Mesendoderm (in vitro differentiated cells): ENCODE measurements at regions not wholly inside any gene's neighbourhood (a gene's known extent, or its start where the extent isn't known, plus 50 kb on each side); places are given as distances from the start of the nearest gene placed in this dataset.
"Not testable (repeated sequence)": the region's sequence is repeated elsewhere in the genome, so short reads cannot be mapped to it uniquely, and the experiment has no call there.

Experiments used
- DNase-seq: peaks from one replicate; pipeline ENCODE4 v3.0.0; 2013
- H2AK5ac ChIP-seq: 2 replicates; pipeline ENCODE4 v1.6.1; 2013; ENCODE audit warnings: low read length, inconsistent platforms
- H2BK120ac ChIP-seq: 2 replicates; pipeline ENCODE4 v1.6.1; 2013; ENCODE audit warnings: low read depth, mild to moderate bottlenecking, low read length, moderate library complexity, mixed read lengths
- H2BK15ac ChIP-seq: replicated peaks from 2 replicates; pipeline ENCODE4 v1.6.1; 2013; ENCODE audit warnings: low read depth, mild to moderate bottlenecking, moderate library complexity
- H2BK5ac ChIP-seq: 2 replicates; pipeline ENCODE4 v1.6.1; 2013; ENCODE audit warnings: low read length, inconsistent platforms
- H3K18ac ChIP-seq: 2 replicates; pipeline ENCODE4 v1.6.1; 2013; ENCODE audit warnings: mild to moderate bottlenecking, low read length, mixed read lengths
- H3K23ac ChIP-seq: one replicate; pipeline ENCODE4 v1.6.1; 2013; ENCODE audit warnings: low read length
- H3K27ac ChIP-seq: 2 replicates; pipeline ENCODE4 v1.5.1; 2013; ENCODE audit warnings: low read depth, mild to moderate bottlenecking, inconsistent platforms, low read length, moderate library complexity
- H3K27me3 ChIP-seq: 2 replicates; pipeline ENCODE4 v1.6.1; 2013; ENCODE audit warnings: low read length, control low read depth, mild to moderate bottlenecking, inconsistent platforms; ENCODE audit not compliant: insufficient read depth, poor library complexity
- H3K36me3 ChIP-seq: 2 replicates; pipeline ENCODE4 v1.6.1; 2013; ENCODE audit warnings: low read length, inconsistent platforms; ENCODE audit not compliant: control insufficient read depth, insufficient read depth
- H3K4ac ChIP-seq: one replicate; pipeline ENCODE4 v1.6.1; 2013; ENCODE audit warnings: low read depth, mild to moderate bottlenecking, low read length, moderate library complexity
- H3K4me1 ChIP-seq: 2 replicates; pipeline ENCODE4 v1.6.1; 2013; ENCODE audit warnings: low read depth, low read length, inconsistent platforms; ENCODE audit not compliant: control insufficient read depth
- H3K4me2 ChIP-seq: 2 replicates; pipeline ENCODE4 v1.6.1; 2013; ENCODE audit warnings: low read length
- H3K4me3 ChIP-seq: 2 replicates; pipeline ENCODE4 v1.5.1; 2013; ENCODE audit warnings: mild to moderate bottlenecking, low read length
- H3K56ac ChIP-seq: one replicate; pipeline ENCODE4 v1.6.1; 2013; ENCODE audit warnings: low read length
- H3K79me1 ChIP-seq: 2 replicates; pipeline ENCODE4 v1.6.1; 2013; ENCODE audit warnings: low read length, inconsistent platforms
- H3K79me2 ChIP-seq: 2 replicates; pipeline ENCODE4 v1.6.1; 2013; ENCODE audit warnings: mild to moderate bottlenecking, low read length; ENCODE audit not compliant: control insufficient read depth, insufficient read depth
- H3K9ac ChIP-seq: 2 replicates; pipeline ENCODE4 v1.6.1; 2013; ENCODE audit warnings: low read length, inconsistent platforms
- H4K5ac ChIP-seq: one replicate; pipeline ENCODE4 v1.6.1; 2013; ENCODE audit warnings: low read length
- H4K8ac ChIP-seq: one replicate; pipeline ENCODE4 v1.6.1; 2013; ENCODE audit warnings: low read depth, mild to moderate bottlenecking, control low read depth, low read length, moderate library complexity
- WGBS: extraction: QIAGEN DNeasy Blood & Tissue Kit; methylation state at CpG from one replicate; pipeline ENCODE4 v1.1.7; 2013; ENCODE audit warnings: low lambda C conversion rate, missing lambda C conversion rate; ENCODE audit not compliant: insufficient coverage; ENCODE audit errors: extremely low coverage; 5-methylcytosine and 5-hydroxymethylcytosine counted together

DNA sequence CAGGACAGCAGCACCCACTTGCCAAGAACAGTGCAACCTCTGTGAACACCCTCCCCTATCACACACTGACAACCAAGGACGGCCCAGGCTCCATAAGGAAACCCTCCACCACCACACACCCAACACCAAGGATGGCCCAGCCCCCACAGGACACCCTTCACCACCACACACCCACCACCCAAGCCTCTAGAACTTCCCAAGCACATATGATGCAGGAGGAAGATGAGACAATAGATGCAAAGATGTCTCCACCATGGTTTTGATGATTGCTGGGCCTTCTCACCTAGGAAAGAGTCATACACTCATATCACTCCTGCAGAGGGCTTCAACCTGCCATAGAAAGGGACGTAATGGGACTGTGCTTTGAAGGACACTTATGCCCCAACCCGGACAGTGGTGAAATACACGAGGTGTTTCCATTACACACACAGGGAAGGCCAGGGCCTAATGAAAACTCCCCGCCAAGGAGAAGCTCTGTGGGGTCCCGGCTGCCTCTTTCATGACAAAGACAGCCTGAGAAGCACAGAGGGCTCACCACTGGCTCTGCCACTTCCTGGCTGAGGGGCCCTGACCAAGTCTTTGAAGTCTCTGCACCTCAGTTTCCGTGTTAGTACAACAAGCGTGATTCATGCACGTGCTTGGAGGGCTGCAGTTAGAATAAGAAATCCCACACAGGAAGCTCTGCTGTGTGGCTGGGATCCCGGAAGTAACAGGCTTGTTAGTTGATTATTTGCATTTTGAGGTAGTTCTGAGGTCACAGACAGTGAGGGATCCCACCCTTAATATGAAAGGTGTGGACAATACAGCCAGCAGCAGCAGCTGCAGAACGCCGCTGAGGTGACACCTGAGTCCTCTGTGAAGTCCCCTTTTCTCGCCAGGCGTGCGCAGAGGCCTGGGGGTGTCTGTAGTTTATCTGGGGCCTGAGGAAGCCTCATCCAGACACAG lies 61.9 kb upstream of the ATP12A start:
- Histone ChIP-seq H2AK5ac (no peak overlapping the region), H3K4ac (no peak overlapping the region), H3K27me3 (no peaks in the 10 kb centered on the region), H3K27ac (no peak overlapping the region), H3K56ac (peak overlapping the region; percentile 43), H3K36me3 (no peaks in the 10 kb centered on the region), H4K5ac (no peak overlapping the region), H2BK120ac (no peak overlapping the region), H3K79me1 (no peaks in the 10 kb centered on the region), H3K23ac (no peak overlapping the region), H3K4me2 (no peak overlapping the region), H3K4me1 (no peaks in the 10 kb centered on the region), H4K8ac (no peak overlapping the region), H2BK5ac (no peak overlapping the region), H3K18ac (no peak overlapping the region), H3K4me3 (no peak overlapping the region), H2BK15ac (no peak overlapping the region), H3K79me2 (no peaks in the 10 kb centered on the region), H3K9ac (no peak overlapping the region)
- WGBS: no CpG with 5 or more reads among the region's 15 CpGs
- no peak for DNase-seq

DNA sequence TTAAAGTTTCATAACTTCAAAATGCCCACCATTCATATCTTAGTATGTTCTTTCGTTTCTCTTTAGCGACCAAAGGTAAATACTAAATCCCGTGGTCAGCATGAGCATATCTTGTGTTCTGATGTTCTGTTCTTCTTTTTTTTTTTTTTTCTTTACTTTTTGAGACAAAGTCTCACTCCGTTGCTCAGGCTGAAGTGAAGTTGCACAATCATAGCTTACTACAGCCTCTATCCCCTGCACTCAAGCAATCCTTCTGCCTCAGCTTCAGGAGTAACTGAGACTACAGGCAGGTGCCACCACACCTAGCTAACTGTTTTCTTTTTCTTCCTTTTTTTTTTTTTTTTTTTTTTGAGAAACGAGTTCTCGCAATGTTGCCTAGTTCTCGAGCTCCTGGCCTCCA lies 60.9 kb upstream of the ATP12A start:
- no peak overlapping the region for H4K5ac ChIP-seq
- no peak overlapping the region for H3K4me3 ChIP-seq
- H2BK5ac ChIP-seq: no peak overlapping the region
- WGBS: no CpG with 5 or more reads among the region's 7 CpGs
- no peak overlapping the region for H3K18ac ChIP-seq
- H3K27ac ChIP-seq: no peak overlapping the region
- H3K4ac ChIP-seq: no peak overlapping the region
- no peak overlapping the region for H3K9ac ChIP-seq
- H2AK5ac ChIP-seq: no peak overlapping the region
- no peak overlapping the region for H3K56ac ChIP-seq
- H3K4me1 ChIP-seq: no peaks in the 10 kb centered on the region
- no peak overlapping the region for H2BK120ac ChIP-seq
- H3K23ac ChIP-seq: no peak overlapping the region
- no peaks in the 10 kb centered on the region for H3K79me2 ChIP-seq
- H3K79me1 ChIP-seq: no peaks in the 10 kb centered on the region
- no peak overlapping the region for H4K8ac ChIP-seq
- H2BK15ac ChIP-seq: no peak overlapping the region
- no peak overlapping the region for H3K4me2 ChIP-seq
- H3K27me3 ChIP-seq: no peaks in the 10 kb centered on the region
- DNase-seq: no peak
- H3K36me3 ChIP-seq: no peaks in the 10 kb centered on the region

DNA sequence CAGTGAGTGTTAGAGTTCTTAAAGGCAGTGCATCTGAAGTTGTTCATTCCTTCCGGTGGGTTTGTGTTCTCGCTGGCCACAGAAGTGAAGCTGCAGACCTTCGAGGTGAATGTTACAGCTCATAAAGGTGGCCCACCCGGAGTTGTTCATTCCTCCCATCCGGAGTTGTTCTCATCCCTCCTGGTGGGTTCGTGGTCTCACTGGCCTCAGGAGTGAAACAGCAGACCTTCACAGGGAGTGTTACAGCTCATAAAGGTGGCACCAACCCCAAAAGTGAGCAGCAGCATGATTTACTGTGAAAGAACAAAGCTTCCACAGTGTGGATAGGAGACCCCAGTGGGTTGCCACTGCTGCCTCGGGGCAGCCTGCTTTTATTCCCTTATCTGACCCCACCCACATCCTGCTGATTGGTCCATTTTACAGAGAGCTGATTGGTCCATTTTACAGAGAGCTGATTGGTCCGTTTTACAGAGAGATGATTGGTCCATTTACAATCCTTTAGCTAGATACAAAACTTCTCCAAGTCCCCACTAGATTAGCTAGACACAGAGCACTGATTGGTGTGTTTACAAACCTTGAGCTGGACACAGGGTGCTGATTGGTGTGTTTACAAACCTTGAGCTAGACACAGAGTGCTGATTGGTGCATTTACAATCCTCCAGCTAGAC lies 57.6 kb upstream of the ATP12A start:
- H3K4me1 ChIP-seq, H4K8ac ChIP-seq, H4K5ac ChIP-seq, H3K27ac ChIP-seq, H3K4me3 ChIP-seq, H2BK120ac ChIP-seq, H3K4ac ChIP-seq, H3K18ac ChIP-seq, H3K56ac ChIP-seq, DNase-seq, H2BK5ac ChIP-seq, H3K79me2 ChIP-seq, H3K9ac ChIP-seq, H3K23ac ChIP-seq, H3K36me3 ChIP-seq, H3K79me1 ChIP-seq, H3K27me3 ChIP-seq, H2AK5ac ChIP-seq, H2BK15ac ChIP-seq, H3K4me2 ChIP-seq: not testable (repeated sequence)
- WGBS: no CpG with 5 or more reads among the region's 8 CpGs

DNA sequence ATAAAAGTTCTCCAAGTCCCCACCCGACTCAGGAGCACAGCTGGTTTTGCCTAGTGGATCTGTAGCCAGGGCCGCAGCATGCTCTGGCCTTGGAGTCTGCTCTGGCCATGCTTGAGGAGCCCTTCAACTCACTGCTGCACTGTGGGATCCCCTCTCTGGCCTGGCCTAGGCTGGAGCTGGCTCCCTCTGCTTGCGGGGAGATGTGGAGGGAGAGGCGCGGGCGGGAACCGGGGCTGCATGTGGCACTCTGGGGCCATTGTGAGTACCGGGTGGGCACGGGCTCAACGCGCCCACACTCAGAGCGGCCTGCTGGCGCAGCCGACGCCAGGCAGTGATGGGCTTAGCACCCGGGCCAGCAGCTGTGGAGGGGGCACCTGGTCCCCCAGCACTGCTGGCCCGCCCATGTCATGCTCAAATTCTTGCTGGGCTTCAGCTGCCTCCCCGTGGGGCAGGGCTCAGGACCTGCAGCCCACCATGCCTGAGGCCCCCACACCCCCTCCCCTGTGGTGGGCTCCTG lies 57.0 kb upstream of the ATP12A start:
- Histone ChIP-seq H3K23ac (no peak overlapping the region), H3K79me2 (no peaks in the 10 kb centered on the region), H3K4me3 (no peak overlapping the region), H3K18ac (no peak overlapping the region), H2AK5ac (no peak overlapping the region), H3K4me1 (no peaks in the 10 kb centered on the region), H4K5ac (no peak overlapping the region), H3K27ac (no peak overlapping the region), H3K4me2 (no peak overlapping the region), H3K79me1 (no peaks in the 10 kb centered on the region), H4K8ac (no peak overlapping the region), H3K36me3 (no peaks in the 10 kb centered on the region), H3K9ac (no peak overlapping the region), H3K56ac (no peak overlapping the region), H3K4ac (no peak overlapping the region), H3K27me3 (no peaks in the 10 kb centered on the region), H2BK5ac (no peak overlapping the region), H2BK15ac (no peak overlapping the region), H2BK120ac (no peak overlapping the region)
- DNase-seq: no peak
- no CpG with 5 or more reads among the region's 18 CpGs for WGBS

DNA sequence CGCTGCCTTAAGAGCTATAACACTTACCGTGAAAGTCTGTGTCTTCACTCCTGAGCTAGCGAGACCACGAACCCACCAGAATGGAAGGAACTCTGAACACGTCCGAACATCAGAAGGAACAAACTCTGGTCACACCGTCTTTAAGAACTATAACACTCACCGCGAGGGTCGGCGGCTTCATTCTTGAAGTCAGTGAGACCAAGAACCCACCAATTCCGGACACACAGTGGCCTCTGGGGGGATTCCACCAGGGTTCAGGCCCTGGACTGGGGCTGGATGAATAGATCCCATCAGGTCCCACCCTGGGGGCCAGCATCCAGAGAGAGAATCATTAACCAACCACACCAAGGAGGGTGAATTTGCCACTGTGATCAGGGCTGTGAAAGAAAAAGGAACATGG lies 55.8 kb upstream of the ATP12A start:
- Histone ChIP-seq H3K18ac (no peak overlapping the region), H3K9ac (no peak overlapping the region), H3K4me1 (no peaks in the 10 kb centered on the region), H3K27me3 (no peaks in the 10 kb centered on the region), H3K56ac (peak overlapping the region; percentile 67), H3K4me3 (no peak overlapping the region), H4K8ac (no peak overlapping the region), H3K79me1 (no peaks in the 10 kb centered on the region), H3K36me3 (no peaks in the 10 kb centered on the region), H3K4me2 (no peak overlapping the region), H2AK5ac (no peak overlapping the region), H3K79me2 (no peaks in the 10 kb centered on the region), H3K27ac (no peak overlapping the region), H3K4ac (no peak overlapping the region), H3K23ac (no peak overlapping the region), H4K5ac (no peak overlapping the region), H2BK15ac (no peak overlapping the region), H2BK120ac (no peak overlapping the region), H2BK5ac (no peak overlapping the region)
- no peak for DNase-seq
- WGBS: no CpG with 5 or more reads among the region's 12 CpGs
